Midbrain (tissue), 1 donor: ENCODE measurements at regions not wholly inside any gene's neighbourhood (a gene's known extent, or its start where the extent isn't known, plus 50 kb on each side); places are given as distances from the start of the nearest gene placed in this dataset.
A peak's percentile ranks its signal among the peaks of the same experiment; 100 is the strongest.
"Not testable (repeated sequence)": the region's sequence is repeated elsewhere in the genome, so short reads cannot be mapped to it uniquely, and the experiment has no call there.

ENCODE experiments used
- DNase-seq: peaks from one replicate; lab custom pipeline; 2025; lab: John Stamatoyannopoulos, UW

- DNase-seq: not testable (repeated sequence)
Observed at GRCh38 chr14:106719880-106720279, 1193.5 kb downstream of the TMEM121 start.

GRCh38 chr14:106721926-106722325 lies 1195.5 kb downstream of the TMEM121 start:
- DNase-seq: not testable (repeated sequence)

- DNase-seq: not testable (repeated sequence)
Observed at GRCh38 chr14:106722813-106723687, 1196.7 kb downstream of the TMEM121 start.

- not testable (repeated sequence) for DNase-seq
Observed at GRCh38 chr14:106727962-106728361, 1201.6 kb downstream of the TMEM121 start.

- DNase-seq: no peak
Observed at GRCh38 chr14:106728611-106729010, 1202.2 kb downstream of the TMEM121 start.

- DNase-seq: no peak
Observed at GRCh38 chr14:106729551-106729950, 1203.2 kb downstream of the TMEM121 start.

GRCh38 chr14:106733771-106734170 lies 1207.4 kb downstream of the TMEM121 start:
- DNase-seq: no peak

- DNase-seq: no peak
Observed at GRCh38 chr14:106737021-106737420, 1210.6 kb downstream of the TMEM121 start.

GRCh38 chr14:106738075-106738474 lies 1211.7 kb downstream of the TMEM121 start:
- DNase-seq: no peak

GRCh38 chr14:106738598-106739258 lies 1212.3 kb downstream of the TMEM121 start:
- not testable (repeated sequence) for DNase-seq

GRCh38 chr14:106741086-106741827 lies 1214.9 kb downstream of the TMEM121 start:
- DNase-seq: not testable (repeated sequence)

GRCh38 chr14:106745016-106745767 lies 1218.8 kb downstream of the TMEM121 start:
- peak; percentile 0 for DNase-seq

- DNase-seq: not testable (repeated sequence)
Observed at GRCh38 chr14:106750089-106750488, 1223.7 kb downstream of the TMEM121 start.

- not testable (repeated sequence) for DNase-seq
Observed at GRCh38 chr14:106753751-106754150, 1227.4 kb downstream of the TMEM121 start.

GRCh38 chr14:106757444-106757843 lies 1231.1 kb downstream of the TMEM121 start:
- DNase-seq: not testable (repeated sequence)

- DNase-seq: not testable (repeated sequence)
Observed at GRCh38 chr14:106761886-106762816, 1235.8 kb downstream of the TMEM121 start.

GRCh38 chr14:106764968-106765369 lies 1238.6 kb downstream of the TMEM121 start:
- DNase-seq: not testable (repeated sequence)

- no peak for DNase-seq
Observed at GRCh38 chr14:106766145-106766544, 1239.8 kb downstream of the TMEM121 start.

- not testable (repeated sequence) for DNase-seq
Observed at GRCh38 chr14:106766551-106767277, 1240.3 kb downstream of the TMEM121 start.

GRCh38 chr14:106768230-106768629 lies 1241.8 kb downstream of the TMEM121 start:
- not testable (repeated sequence) for DNase-seq
